SK-N-SH treated with all-trans-retinoic acid at 6 μM for 48 hours (cell line): ENCODE measurements at regions not wholly inside any gene's neighbourhood (a gene's known extent, or its start where the extent isn't known, plus 50 kb on each side); places are given as distances from the start of the nearest gene placed in this dataset.

ENCODE experiments used
- GLIS3 ChIP-seq: fragments of 250-450 bp; sonication (Bioruptor Pico); IDR thresholded peaks from 2 replicates; pipeline ENCODE4 v1.5.0; 2020; ENCODE audit warnings: mild to moderate bottlenecking, moderate library complexity
- OSR1 ChIP-seq: fragments of 250-450 bp; sonication (Bioruptor Pico); IDR thresholded peaks from 2 replicates; pipeline ENCODE4 v1.8.0; 2022; ENCODE audit warnings: moderate library complexity, mild to moderate bottlenecking, inconsistent platforms
- ZFP3 ChIP-seq: fragments of 250-450 bp; sonication (Bioruptor Pico); IDR thresholded peaks from 2 replicates; pipeline ENCODE4 v1.5.0; 2020; ENCODE audit warnings: mild to moderate bottlenecking, moderate library complexity
- TF ChIP-seq, protein P1 (sequence below): fragments of 250-450 bp; sonication (Bioruptor Pico); IDR thresholded peaks from 2 replicates; pipeline ENCODE4 v1.5.1; 2021; ENCODE audit warnings: mild to moderate bottlenecking, moderate library complexity
- TF ChIP-seq, protein P2 (sequence below): fragments of 250-450 bp; sonication (Bioruptor Pico); IDR thresholded peaks from 2 replicates; pipeline ENCODE4 v1.8.0; 2021; ENCODE audit warnings: low read depth, mild to moderate bottlenecking, moderate library complexity, borderline replicate concordance

DNA sequence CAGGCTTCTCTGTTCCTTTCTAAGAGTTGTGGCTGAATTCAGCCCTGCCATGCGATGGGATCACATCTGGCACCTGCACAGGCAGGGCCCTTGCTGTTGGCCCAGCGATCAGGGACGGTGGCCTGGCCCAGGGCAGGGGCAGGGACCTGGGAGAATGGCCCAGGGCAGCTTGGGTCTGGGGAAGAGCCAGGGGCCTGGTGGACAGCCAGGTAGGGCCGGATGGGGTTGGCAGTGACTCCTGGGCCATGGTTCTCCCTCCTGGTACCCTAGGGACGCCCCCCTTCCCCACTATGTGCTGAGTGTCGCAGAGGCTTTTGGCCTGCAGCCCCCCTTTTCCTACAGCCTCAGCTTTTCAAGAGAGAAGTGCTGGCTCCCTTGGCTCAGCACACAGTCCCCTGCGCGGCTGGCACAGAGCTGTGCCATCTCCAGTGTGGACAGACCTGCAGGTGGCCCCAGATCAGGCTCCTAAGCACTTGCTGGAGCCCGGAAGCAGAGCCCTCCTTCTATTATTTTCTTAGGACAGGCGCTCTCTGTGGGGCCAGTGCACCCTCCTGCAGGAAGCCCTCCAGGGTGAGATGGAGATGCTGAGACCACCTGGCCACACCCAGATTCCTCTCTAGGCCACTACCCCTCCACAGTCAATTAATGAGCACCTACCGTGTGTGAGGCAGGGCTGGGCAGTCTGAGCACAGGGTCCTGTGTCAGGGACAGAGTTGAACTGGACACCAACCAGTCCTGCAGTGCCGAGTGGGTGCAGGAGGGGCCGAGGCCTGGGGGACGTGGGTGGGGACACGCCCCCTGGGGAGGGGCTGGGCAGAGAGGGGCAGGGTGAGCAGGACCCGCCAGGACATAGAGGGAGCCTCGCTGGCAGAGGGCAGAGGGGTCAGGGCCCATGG lies 267.6 kb downstream of the ADGRD1 start:
- TF ChIP-seq, protein P1, sequence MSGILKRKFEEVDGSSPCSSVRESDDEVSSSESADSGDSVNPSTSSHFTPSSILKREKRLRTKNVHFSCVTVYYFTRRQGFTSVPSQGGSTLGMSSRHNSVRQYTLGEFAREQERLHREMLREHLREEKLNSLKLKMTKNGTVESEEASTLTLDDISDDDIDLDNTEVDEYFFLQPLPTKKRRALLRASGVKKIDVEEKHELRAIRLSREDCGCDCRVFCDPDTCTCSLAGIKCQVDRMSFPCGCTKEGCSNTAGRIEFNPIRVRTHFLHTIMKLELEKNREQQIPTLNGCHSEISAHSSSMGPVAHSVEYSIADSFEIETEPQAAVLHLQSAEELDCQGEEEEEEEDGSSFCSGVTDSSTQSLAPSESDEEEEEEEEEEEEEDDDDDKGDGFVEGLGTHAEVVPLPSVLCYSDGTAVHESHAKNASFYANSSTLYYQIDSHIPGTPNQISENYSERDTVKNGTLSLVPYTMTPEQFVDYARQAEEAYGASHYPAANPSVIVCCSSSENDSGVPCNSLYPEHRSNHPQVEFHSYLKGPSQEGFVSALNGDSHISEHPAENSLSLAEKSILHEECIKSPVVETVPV: no peak
- TF ChIP-seq GLIS3 (CRISPR knock-in tag): no peak
- no peak for TF ChIP-seq ZFP3 (CRISPR knock-in tag)
- TF ChIP-seq, protein P2, sequence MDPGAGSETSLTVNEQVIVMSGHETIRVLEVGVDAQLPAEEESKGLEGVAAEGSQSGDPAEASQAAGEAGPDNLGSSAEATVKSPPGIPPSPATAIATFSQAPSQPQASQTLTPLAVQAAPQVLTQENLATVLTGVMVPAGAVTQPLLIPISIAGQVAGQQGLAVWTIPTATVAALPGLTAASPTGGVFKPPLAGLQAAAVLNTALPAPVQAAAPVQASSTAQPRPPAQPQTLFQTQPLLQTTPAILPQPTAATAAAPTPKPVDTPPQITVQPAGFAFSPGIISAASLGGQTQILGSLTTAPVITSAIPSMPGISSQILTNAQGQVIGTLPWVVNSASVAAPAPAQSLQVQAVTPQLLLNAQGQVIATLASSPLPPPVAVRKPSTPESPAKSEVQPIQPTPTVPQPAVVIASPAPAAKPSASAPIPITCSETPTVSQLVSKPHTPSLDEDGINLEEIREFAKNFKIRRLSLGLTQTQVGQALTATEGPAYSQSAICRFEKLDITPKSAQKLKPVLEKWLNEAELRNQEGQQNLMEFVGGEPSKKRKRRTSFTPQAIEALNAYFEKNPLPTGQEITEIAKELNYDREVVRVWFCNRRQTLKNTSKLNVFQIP: no peak
- no peak for TF ChIP-seq OSR1 (CRISPR knock-in tag)
